Stromal cell of bone marrow (primary cell): ENCODE measurements at regions not wholly inside any gene's neighbourhood (a gene's known extent, or its start where the extent isn't known, plus 50 kb on each side); places are given as distances from the start of the nearest gene placed in this dataset.
"Not testable (repeated sequence)": the region's sequence is repeated elsewhere in the genome, so short reads cannot be mapped to it uniquely, and the experiment has no call there.

Experiments used
- DNase-seq: peaks from one replicate; pipeline ENCODE4 v3.0.0-alpha.2; 2012; ENCODE audit warnings: low read depth

- not testable (repeated sequence) for DNase-seq
Measured at GRCh38 chr2:21790311-21790710, 666.5 kb downstream of the TDRD15 start.

- DNase-seq = no peak
Measured at GRCh38 chr2:21792571-21792970, 668.8 kb downstream of the TDRD15 start.

GRCh38 chr2:21793461-21793860 is 669.7 kb downstream of the TDRD15 start:
- DNase-seq = peak; percentile 20

GRCh38 chr2:21794611-21795010 is 670.8 kb downstream of the TDRD15 start:
- no peak for DNase-seq

DNA sequence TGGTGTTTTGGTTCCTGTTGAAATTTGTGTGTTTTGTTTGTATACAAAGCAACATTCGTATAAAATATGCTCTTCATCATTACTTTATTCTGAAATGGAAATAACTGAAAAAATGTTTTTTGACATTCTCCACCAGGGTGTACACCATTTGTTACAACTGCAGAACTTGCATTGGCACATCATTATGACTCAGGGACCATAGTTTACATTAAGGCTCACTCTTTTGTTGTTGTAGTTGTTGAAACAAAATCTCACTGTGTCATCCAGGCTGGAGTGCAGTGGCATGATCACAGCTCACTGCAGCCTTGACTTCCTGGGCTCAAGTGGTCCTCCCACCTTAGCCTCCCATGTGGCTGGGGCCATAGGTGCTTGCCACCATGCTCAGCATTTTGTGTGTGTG is 676.6 kb downstream of the TDRD15 start:
- DNase-seq = no peak

DNA sequence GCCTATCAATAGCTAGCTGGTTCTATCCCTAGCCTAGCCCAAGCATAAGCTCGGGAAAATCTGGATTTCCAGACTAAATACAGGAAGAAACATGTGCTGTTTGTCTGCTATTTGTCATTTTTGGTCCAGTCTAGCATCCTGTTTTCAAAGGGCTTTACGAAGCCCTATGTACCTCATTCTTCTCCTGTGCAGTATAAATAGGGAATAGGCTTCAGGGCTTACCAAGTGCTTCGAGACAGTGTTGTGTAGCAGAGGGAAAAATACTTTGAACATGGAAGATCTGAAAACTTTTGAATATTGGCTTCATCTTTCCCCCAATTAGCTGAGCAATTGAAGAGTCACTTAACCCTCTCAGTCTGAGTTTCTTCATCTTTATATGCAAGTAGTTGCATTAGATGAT is 679.8 kb downstream of the TDRD15 start:
- DNase-seq = no peak

- DNase-seq = no peak
Measured at GRCh38 chr2:21804151-21804550, 680.4 kb downstream of the TDRD15 start.

DNA sequence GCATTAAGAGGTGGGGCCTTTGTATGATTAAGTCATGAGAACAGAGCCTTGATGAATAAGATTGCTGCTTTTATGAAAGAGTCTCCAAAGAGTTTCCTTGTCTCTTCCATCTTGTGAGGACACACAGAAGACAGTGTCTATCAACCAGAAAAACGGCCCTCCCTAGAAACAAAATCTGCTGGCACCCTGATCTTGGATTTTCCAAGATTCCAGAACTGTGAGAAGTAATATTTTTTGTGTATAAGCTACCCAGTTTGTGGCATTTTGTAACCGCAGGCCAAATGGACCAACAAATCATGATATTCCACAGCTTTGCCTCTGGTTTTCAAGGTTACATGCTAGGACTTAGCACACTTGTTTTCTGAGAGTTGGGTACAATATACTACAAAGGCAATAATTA is 687.8 kb downstream of the TDRD15 start:
- no peak for DNase-seq

DNA sequence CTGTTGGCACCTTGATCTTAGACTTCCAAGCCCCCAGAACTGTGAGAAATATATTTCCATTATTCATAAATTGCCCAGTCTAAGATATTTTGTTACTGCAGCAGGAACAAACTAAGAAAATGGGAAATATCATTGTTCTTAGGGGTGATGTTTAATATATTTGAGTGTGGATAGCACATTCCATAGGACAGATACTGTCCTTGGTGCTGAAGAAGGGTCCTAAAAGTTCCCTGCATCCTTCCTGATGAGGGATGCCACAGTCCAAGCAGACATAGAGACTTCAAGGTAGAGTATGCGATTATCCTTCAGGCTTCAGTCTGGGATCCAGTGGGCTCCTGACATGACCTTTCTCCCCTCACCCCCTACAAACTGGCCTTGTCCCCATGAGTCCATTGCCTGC is 689.0 kb downstream of the TDRD15 start:
- DNase-seq = no peak

DNA sequence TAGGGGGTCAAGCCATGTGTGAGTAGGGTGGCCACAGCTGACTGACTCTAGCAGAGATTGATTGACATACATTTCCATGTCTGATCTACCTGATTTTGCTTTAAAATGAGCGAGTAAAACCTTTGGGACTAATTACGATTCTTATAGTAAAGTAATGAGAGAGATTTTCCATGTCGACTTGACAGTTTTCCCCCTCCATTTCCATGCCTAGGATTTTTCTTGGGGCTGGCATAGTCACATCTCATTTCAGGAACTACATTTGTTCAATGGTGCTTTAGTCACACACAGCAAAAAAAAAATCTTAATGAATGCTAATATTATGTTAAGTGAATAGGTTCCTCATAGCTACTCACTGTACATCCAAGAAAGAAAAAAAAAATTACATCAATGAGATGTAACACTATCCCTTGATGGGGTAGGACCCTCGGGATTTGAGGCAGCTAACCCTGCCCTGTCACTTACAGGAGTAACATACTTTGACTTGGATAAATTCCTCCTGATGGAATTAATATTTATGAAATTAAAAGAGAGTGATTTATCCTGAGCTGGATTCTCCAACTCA is 690.9 kb downstream of the TDRD15 start:
- DNase-seq = no peak

DNA sequence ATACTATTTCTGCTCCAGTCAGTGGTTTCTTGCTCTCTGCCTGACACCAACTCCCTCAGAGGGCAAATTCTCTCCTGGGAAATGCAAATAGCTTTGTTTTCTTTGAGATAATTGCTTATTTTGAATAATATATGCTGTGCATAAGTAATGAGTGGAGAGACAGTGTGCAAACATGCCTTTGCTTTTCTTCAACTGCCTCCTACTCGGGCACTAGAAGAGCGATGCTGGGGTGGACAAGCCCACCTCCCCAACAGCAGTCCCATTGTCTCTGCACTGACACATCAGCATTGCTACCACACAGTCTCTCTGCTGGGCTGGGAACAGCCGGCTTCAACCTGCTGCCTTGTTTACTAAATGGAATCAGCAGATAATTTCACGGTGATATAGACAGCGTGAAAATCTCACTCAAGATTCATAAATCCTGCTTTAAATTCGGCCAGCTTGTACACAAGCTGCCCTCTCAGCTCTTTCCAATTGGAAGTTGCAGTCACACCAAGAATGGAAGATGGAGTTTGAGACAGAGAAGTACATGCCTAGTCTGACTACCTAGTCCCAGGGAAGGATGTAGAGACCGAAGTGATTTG is 694.5 kb downstream of the TDRD15 start:
- no peak for DNase-seq

DNA sequence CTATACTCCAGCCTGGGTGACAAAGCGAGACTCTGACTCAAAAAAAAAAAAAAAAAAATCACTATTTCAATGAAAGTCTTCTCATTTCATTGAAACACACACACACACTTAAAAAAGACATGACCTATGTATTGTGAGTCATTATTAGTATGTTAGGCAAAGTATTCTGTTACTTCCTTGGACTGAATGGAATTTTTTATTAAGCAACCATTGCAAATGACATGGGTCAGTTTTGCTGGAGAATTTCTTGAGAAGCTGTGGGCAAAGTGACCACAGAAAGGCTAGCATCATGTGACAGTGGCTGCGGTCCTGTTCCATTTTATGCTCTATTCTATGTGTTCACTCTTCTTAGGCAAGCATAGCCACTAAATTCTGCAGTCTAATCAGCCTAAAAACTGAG is 695.7 kb downstream of the TDRD15 start:
- DNase-seq = peak; percentile 59

DNA sequence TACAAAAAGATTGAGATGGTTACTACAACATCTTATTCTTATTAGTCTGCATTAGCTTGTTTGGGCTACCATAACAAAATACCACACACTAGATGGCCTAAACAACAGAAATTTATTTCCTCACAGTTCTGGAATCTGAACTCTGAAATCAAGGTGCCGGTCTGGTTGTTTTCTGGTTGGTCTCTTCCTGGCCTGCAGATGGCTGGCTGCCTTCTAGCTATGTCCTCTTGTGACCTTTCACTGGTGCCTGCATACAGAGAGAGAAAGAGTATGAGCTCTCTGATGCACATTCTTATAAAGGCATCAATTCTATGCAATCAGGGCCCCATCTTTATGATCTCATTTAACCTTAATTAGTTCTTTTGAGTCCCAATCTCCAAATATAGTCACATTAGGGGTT is 696.5 kb downstream of the TDRD15 start:
- DNase-seq = no peak

GRCh38 chr2:21821672-21822227 is 698.0 kb downstream of the TDRD15 start:
- peak; percentile 38 for DNase-seq

GRCh38 chr2:21822505-21822904 is 698.7 kb downstream of the TDRD15 start:
- no peak for DNase-seq

- no peak for DNase-seq
Measured at GRCh38 chr2:21833767-21834166, 710.0 kb downstream of the TDRD15 start.

- DNase-seq = peak; percentile 15
Measured at GRCh38 chr2:21836261-21836660, 712.5 kb downstream of the TDRD15 start.

DNA sequence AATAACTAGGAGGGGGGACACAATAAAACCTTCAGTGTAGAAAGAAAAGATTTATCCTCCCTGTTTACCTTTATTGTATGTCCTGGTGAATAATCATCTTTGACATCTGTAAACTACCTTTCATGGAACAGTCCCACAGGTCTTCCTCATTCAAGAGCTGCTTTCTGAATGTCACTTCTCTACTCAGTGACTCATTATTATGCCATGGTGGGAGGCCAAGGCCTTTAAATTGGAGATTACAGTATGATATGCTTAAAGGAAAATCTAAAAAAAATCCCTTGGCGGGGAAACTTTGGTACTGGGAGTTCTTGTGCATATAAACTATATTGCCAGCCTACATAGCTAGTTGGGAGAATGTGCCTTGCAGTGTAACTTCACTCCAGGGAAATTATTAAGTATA is 713.0 kb downstream of the TDRD15 start:
- DNase-seq = no peak

DNA sequence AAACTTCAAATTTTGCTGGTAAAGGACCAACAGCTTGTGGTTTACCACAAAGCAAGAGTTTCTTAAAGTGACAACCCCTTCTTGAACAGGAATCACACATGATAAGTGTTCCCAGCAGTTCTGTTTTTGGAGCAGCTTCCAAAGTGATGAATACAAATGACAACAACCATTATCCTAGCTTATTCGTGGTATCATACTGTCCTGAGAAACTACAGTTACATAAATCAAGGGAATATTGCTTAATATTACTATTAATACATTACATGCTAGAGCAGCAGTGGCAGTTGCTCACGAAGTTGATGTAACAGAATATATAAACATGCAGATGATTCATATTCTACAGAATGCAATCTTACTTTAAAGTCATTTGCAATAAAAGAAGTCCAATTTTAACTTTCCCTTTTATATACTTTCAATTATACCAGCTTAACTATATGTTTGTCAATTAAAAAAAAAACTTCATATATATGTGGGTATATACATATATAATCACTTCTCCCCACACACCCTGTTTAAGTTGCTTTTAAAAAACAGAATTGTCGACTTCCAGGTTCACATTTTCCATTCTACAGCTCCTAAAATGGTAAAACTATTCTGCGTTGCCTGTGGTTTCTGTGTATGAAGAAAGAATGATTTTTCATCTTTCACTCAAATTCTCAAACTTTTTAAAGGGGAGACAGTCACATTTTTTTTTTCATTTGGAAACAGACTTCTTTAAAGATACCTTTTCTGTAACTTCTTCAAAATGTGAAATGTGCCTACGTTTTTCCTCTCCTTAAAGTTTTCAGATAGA is 713.6 kb downstream of the TDRD15 start:
- DNase-seq = peak; percentile 79

- no peak for DNase-seq
Measured at GRCh38 chr2:21841341-21841740, 717.6 kb downstream of the TDRD15 start.

- DNase-seq = not testable (repeated sequence)
Measured at GRCh38 chr2:21850367-21850766, 726.6 kb downstream of the TDRD15 start.

DNA sequence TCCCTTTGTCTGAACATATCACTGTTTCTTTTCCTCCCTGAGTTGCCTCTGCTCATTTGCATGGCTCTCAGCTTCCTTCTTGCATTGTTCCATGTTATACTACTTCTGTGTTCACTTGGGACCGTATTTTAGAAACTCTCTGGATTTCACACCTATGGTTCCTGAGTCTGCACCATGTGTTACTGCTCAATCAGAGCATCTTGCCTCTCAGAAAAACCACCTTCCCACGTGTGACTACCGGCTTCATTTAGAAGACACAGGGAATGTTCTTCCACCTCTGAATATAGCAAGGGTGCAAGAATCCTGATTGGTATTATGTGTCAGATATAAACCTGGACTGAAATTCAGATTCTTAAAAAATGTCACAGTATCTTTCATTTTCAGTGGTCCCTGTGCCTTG is 731.2 kb downstream of the TDRD15 start:
- DNase-seq = no peak

GRCh38 chr2:21856708-21857107 is 732.9 kb downstream of the TDRD15 start:
- no peak for DNase-seq
